Stimulated activated naive CD8-positive, alpha-beta T cell treated with anti-CD3 and anti-CD28 coated beads, Interleukin-15, Interleukin-2, amounts not matched to agents 100 ng/mL and 50 ng/mL, for 24 hours (primary cell): ENCODE measurements at regions not wholly inside any gene's neighbourhood (a gene's known extent, or its start where the extent isn't known, plus 50 kb on each side); places are given as distances from the start of the nearest gene placed in this dataset.
"Not testable (repeated sequence)": the region's sequence is repeated elsewhere in the genome, so short reads cannot be mapped to it uniquely, and the experiment has no call there.

Experiments
- H3K27ac Mint-ChIP-seq: one replicate; pipeline ENCODE4 v1.8.0; 2021; ENCODE audit warnings: mild to moderate bottlenecking, mixed read lengths
- H3K27me3 Mint-ChIP-seq: one replicate; pipeline ENCODE4 v1.8.0; 2021; ENCODE audit warnings: mixed read lengths
- H3K36me3 Mint-ChIP-seq: one replicate; pipeline ENCODE4 v1.8.0; 2021; ENCODE audit warnings: low read depth, mixed read lengths
- H3K4me1 Mint-ChIP-seq: one replicate; pipeline ENCODE4 v1.8.0; 2021; ENCODE audit warnings: low read depth, mixed read lengths
- H3K4me3 Mint-ChIP-seq: one replicate; pipeline ENCODE4 v1.8.0; 2021; ENCODE audit warnings: mild to moderate bottlenecking, mixed read lengths
- H3K9me3 Mint-ChIP-seq: one replicate; pipeline ENCODE4 v1.8.0; 2021; ENCODE audit warnings: mixed read lengths

- Mint-ChIP-seq H3K9me3 (peaks cover 16% of the 10 kb centered on the region), H3K36me3 (no peaks in the 10 kb centered on the region), H3K27me3 (no peaks in the 10 kb centered on the region), H3K4me3 (no peak overlapping the region), H3K27ac (no peak overlapping the region), H3K4me1 (no peaks in the 10 kb centered on the region)
These were observed 1731.0 kb downstream of the SLITRK5 start for GRCh38 chr13:89402211-89402610.

- H3K27ac Mint-ChIP-seq, H3K4me1 Mint-ChIP-seq, H3K27me3 Mint-ChIP-seq, H3K4me3 Mint-ChIP-seq, H3K9me3 Mint-ChIP-seq, H3K36me3 Mint-ChIP-seq: not testable (repeated sequence)
These were observed 1734.9 kb downstream of the SLITRK5 start for GRCh38 chr13:89406096-89406495.

GRCh38 chr13:89407357-89407756, 1736.2 kb downstream of the SLITRK5 start:
- H3K4me1 Mint-ChIP-seq, result no peaks in the 10 kb centered on the region
- no peak overlapping the region for H3K27ac Mint-ChIP-seq
- H3K27me3 Mint-ChIP-seq, result no peaks in the 10 kb centered on the region
- H3K9me3 Mint-ChIP-seq, result peaks cover 9% of the 10 kb centered on the region
- no peak overlapping the region for H3K4me3 Mint-ChIP-seq
- H3K36me3 Mint-ChIP-seq, result no peaks in the 10 kb centered on the region

- H3K9me3 Mint-ChIP-seq, result peaks cover 21% of the 10 kb centered on the region
These were observed 1761.8 kb downstream of the SLITRK5 start for GRCh38 chr13:89432997-89433396.

GRCh38 chr13:89434624-89435023, 1763.5 kb downstream of the SLITRK5 start:
- not testable (repeated sequence) for H3K4me3 Mint-ChIP-seq, H3K27me3 Mint-ChIP-seq, H3K36me3 Mint-ChIP-seq, H3K4me1 Mint-ChIP-seq, H3K27ac Mint-ChIP-seq
- peaks cover 18% of the 10 kb centered on the region for H3K9me3 Mint-ChIP-seq

More at GRCh38 chr13:89432997-89433396, 1761.8 kb downstream of the SLITRK5 start:
- no peaks in the 10 kb centered on the region for H3K4me1 Mint-ChIP-seq
- no peaks in the 10 kb centered on the region for H3K36me3 Mint-ChIP-seq
- no peak overlapping the region for H3K27ac Mint-ChIP-seq
- H3K4me3 Mint-ChIP-seq, result no peak overlapping the region
- H3K27me3 Mint-ChIP-seq, result no peaks in the 10 kb centered on the region

- peaks cover 16% of the 10 kb centered on the region for H3K9me3 Mint-ChIP-seq
- H3K36me3 Mint-ChIP-seq, result no peaks in the 10 kb centered on the region
- no peak overlapping the region for H3K27ac Mint-ChIP-seq
- H3K4me1 Mint-ChIP-seq, result no peaks in the 10 kb centered on the region
- H3K27me3 Mint-ChIP-seq, result no peaks in the 10 kb centered on the region
- H3K4me3 Mint-ChIP-seq, result no peak overlapping the region
These were observed 1783.5 kb downstream of the SLITRK5 start for GRCh38 chr13:89454681-89455080.

- Mint-ChIP-seq H3K27ac (no peak overlapping the region), H3K9me3 (peaks cover 16% of the 10 kb centered on the region), H3K27me3 (no peaks in the 10 kb centered on the region), H3K36me3 (no peaks in the 10 kb centered on the region), H3K4me1 (no peaks in the 10 kb centered on the region), H3K4me3 (no peak overlapping the region)
These were observed 1784.1 kb downstream of the SLITRK5 start for GRCh38 chr13:89455225-89455624.

- peaks cover 15% of the 10 kb centered on the region for H3K9me3 Mint-ChIP-seq
These were observed 1784.6 kb downstream of the SLITRK5 start for GRCh38 chr13:89455741-89456140.

GRCh38 chr13:89457977-89458376, 1786.8 kb downstream of the SLITRK5 start:
- H3K27me3 Mint-ChIP-seq, result no peaks in the 10 kb centered on the region
- H3K4me1 Mint-ChIP-seq, result no peaks in the 10 kb centered on the region
- no peak overlapping the region for H3K27ac Mint-ChIP-seq
- no peak overlapping the region for H3K4me3 Mint-ChIP-seq
- peaks cover 5% of the 10 kb centered on the region for H3K9me3 Mint-ChIP-seq
- H3K36me3 Mint-ChIP-seq, result no peaks in the 10 kb centered on the region

More at GRCh38 chr13:89455741-89456140, 1784.6 kb downstream of the SLITRK5 start:
- Mint-ChIP-seq H3K27me3 (no peaks in the 10 kb centered on the region), H3K4me1 (no peaks in the 10 kb centered on the region), H3K36me3 (no peaks in the 10 kb centered on the region), H3K27ac (no peak overlapping the region), H3K4me3 (no peak overlapping the region)

- H3K27me3 Mint-ChIP-seq, result no peaks in the 10 kb centered on the region
- H3K4me3 Mint-ChIP-seq, result no peak overlapping the region
- H3K27ac Mint-ChIP-seq, result no peak overlapping the region
- H3K9me3 Mint-ChIP-seq, result peaks cover 5% of the 10 kb centered on the region
- no peaks in the 10 kb centered on the region for H3K4me1 Mint-ChIP-seq
- H3K36me3 Mint-ChIP-seq, result no peaks in the 10 kb centered on the region
These were observed 1787.3 kb downstream of the SLITRK5 start for GRCh38 chr13:89458456-89458855.

- H3K4me1 Mint-ChIP-seq, result not testable (repeated sequence)
These were observed 1789.7 kb downstream of the SLITRK5 start for GRCh38 chr13:89460895-89461294.

GRCh38 chr13:89465366-89465765, 1794.2 kb downstream of the SLITRK5 start:
- Mint-ChIP-seq H3K27me3 (no peaks in the 10 kb centered on the region), H3K4me1 (no peaks in the 10 kb centered on the region), H3K9me3 (peaks cover 9% of the 10 kb centered on the region), H3K27ac (no peak overlapping the region), H3K36me3 (no peaks in the 10 kb centered on the region), H3K4me3 (no peak overlapping the region)

More at GRCh38 chr13:89460895-89461294, 1789.7 kb downstream of the SLITRK5 start:
- not testable (repeated sequence) for H3K36me3 Mint-ChIP-seq, H3K27ac Mint-ChIP-seq, H3K9me3 Mint-ChIP-seq, H3K27me3 Mint-ChIP-seq, H3K4me3 Mint-ChIP-seq

GRCh38 chr13:89468081-89468480, 1796.9 kb downstream of the SLITRK5 start:
- Mint-ChIP-seq H3K4me1 (no peaks in the 10 kb centered on the region), H3K9me3 (peaks cover 28% of the 10 kb centered on the region), H3K4me3 (no peak overlapping the region), H3K27ac (no peak overlapping the region), H3K27me3 (no peaks in the 10 kb centered on the region), H3K36me3 (no peaks in the 10 kb centered on the region)

- no peaks in the 10 kb centered on the region for H3K4me1 Mint-ChIP-seq
- no peaks in the 10 kb centered on the region for H3K27me3 Mint-ChIP-seq
- no peak overlapping the region for H3K4me3 Mint-ChIP-seq
- H3K9me3 Mint-ChIP-seq, result peaks cover 43% of the 10 kb centered on the region
- no peaks in the 10 kb centered on the region for H3K36me3 Mint-ChIP-seq
- H3K27ac Mint-ChIP-seq, result no peak overlapping the region
These were observed 1799.7 kb downstream of the SLITRK5 start for GRCh38 chr13:89470901-89471300.

GRCh38 chr13:89474432-89474831, 1803.3 kb downstream of the SLITRK5 start:
- H3K4me3 Mint-ChIP-seq, result no peak overlapping the region
- H3K9me3 Mint-ChIP-seq, result peaks cover 39% of the 10 kb centered on the region
- H3K36me3 Mint-ChIP-seq, result no peaks in the 10 kb centered on the region
- no peaks in the 10 kb centered on the region for H3K27me3 Mint-ChIP-seq
- no peaks in the 10 kb centered on the region for H3K4me1 Mint-ChIP-seq
- no peak overlapping the region for H3K27ac Mint-ChIP-seq

- Mint-ChIP-seq H3K36me3 (no peaks in the 10 kb centered on the region), H3K27ac (no peak overlapping the region), H3K4me3 (no peak overlapping the region), H3K27me3 (no peaks in the 10 kb centered on the region), H3K9me3 (peaks cover 3% of the 10 kb centered on the region), H3K4me1 (no peaks in the 10 kb centered on the region)
These were observed 1814.9 kb downstream of the SLITRK5 start for GRCh38 chr13:89486065-89486464.
